Stimulated activated CD8-positive, alpha-beta memory T cell treated with anti-CD3 and anti-CD28 coated beads, Interleukin-12 subunit alpha, Interleukin-12 subunit beta, amount 100 ng/mL, for 1 hour (primary cell): ENCODE measurements at regions not wholly inside any gene's neighbourhood (a gene's known extent, or its start where the extent isn't known, plus 50 kb on each side); places are given as distances from the start of the nearest gene placed in this dataset.
"Not testable (repeated sequence)": the region's sequence is repeated elsewhere in the genome, so short reads cannot be mapped to it uniquely, and the experiment has no call there.

Experiments
- DNase-seq: peaks from one replicate; pipeline ENCODE4 v3.0.0-alpha.2; 2020; ENCODE audit warnings: low read depth

- no peak for DNase-seq
Measured at GRCh38 chr6:144776031-144776819, 491.1 kb downstream of the UTRN start.

- no peak for DNase-seq
Measured at GRCh38 chr6:144777249-144777648, 492.1 kb downstream of the UTRN start.

- DNase-seq: no peak
Measured at GRCh38 chr6:144778056-144778455, 492.9 kb downstream of the UTRN start.

GRCh38 chr6:144778773-144779492 is 493.8 kb downstream of the UTRN start:
- no peak for DNase-seq

GRCh38 chr6:144781836-144782235 is 496.7 kb downstream of the UTRN start:
- no peak for DNase-seq

GRCh38 chr6:144782634-144783033 is 497.5 kb downstream of the UTRN start:
- DNase-seq: no peak

- no peak for DNase-seq
Measured at GRCh38 chr6:144785056-144785455, 499.9 kb downstream of the UTRN start.

GRCh38 chr6:144786825-144787224 is 501.7 kb downstream of the UTRN start:
- no peak for DNase-seq

GRCh38 chr6:144793744-144794143 is 508.6 kb downstream of the UTRN start:
- DNase-seq: no peak

GRCh38 chr6:144795022-144795421 is 509.9 kb downstream of the UTRN start:
- not testable (repeated sequence) for DNase-seq

GRCh38 chr6:144796070-144796469 is 510.9 kb downstream of the UTRN start:
- no peak for DNase-seq

GRCh38 chr6:144797881-144798589 is 512.9 kb downstream of the UTRN start:
- DNase-seq: no peak

- DNase-seq: no peak
Measured at GRCh38 chr6:144804246-144804790, 519.2 kb downstream of the UTRN start.

- DNase-seq: no peak
Measured at GRCh38 chr6:144805049-144805448, 519.9 kb downstream of the UTRN start.

- DNase-seq: no peak
Measured at GRCh38 chr6:144806222-144806621, 521.1 kb downstream of the UTRN start.

GRCh38 chr6:144809120-144809519 is 524.0 kb downstream of the UTRN start:
- no peak for DNase-seq

GRCh38 chr6:144809969-144810368 is 524.8 kb downstream of the UTRN start:
- DNase-seq: no peak

- no peak for DNase-seq
Measured at GRCh38 chr6:144811140-144811539, 526.0 kb downstream of the UTRN start.

GRCh38 chr6:144816936-144817335 is 531.8 kb downstream of the UTRN start:
- DNase-seq: no peak

GRCh38 chr6:144820270-144820669 is 535.1 kb downstream of the UTRN start:
- no peak for DNase-seq

GRCh38 chr6:144823131-144823530 is 538.0 kb downstream of the UTRN start:
- no peak for DNase-seq

GRCh38 chr6:144824018-144824417 is 538.9 kb downstream of the UTRN start:
- DNase-seq: no peak
